ENCODE measurements at regions not wholly inside any gene's neighbourhood (a gene's known extent, or its start where the extent isn't known, plus 50 kb on each side); places are given as distances from the start of the nearest gene placed in this dataset.

GRCh38 chr14:58944968-58945356 lies 243.5 kb upstream of the DAAM1 start:
- intact Hi-C loops (cut with micrococcal nuclease), result no loop called here
- H3K4me1 Mint-ChIP-seq, result no peaks in the 10 kb centered on the region
- Histone ChIP-seq H3K27me3 (ENCODE audit: control insufficient read depth in 2 of 2, insufficient read depth in 2 of 2, low read length in 2 of 2) (no peaks in the 10 kb centered on the region), H3K4me2 (replicated peaks; ENCODE audit: extremely low read depth, low read length, poor library complexity, severe bottlenecking) (no peak overlapping the region), H3K4me1 (ENCODE audit: control insufficient read depth in 1 of 2, insufficient read depth in 2 of 2, low read length in 2 of 2) (no peaks in the 10 kb centered on the region), H3K4me3 (replicated peaks in 1 of 3; ENCODE audit: low read depth in 2 of 3, low read length in 3 of 3) (no peak overlapping the region), H3K9ac (ENCODE audit: insufficient read depth, low read length, poor library complexity, severe bottlenecking) (no peak overlapping the region), H3K27ac (ENCODE audit: low read depth in 1 of 2, low read length in 2 of 2) (no peak overlapping the region), H2AFZ (ENCODE audit: insufficient read depth, low read depth, low read length, poor library complexity, severe bottlenecking) (no peak overlapping the region), H3K36me3 (replicated peaks in 1 of 2; ENCODE audit: control insufficient read depth in 1 of 2, insufficient read depth in 2 of 2, low read length in 2 of 2) (no peaks in the 10 kb centered on the region), H3K79me2 (ENCODE audit: insufficient read depth, low read length) (no peaks in the 10 kb centered on the region), H3K9me3 (replicated peaks in 1 of 2; ENCODE audit: control insufficient read depth in 1 of 2, insufficient read depth in 1 of 2, low read length in 2 of 2) (no peaks in the 10 kb centered on the region), H4K20me1 (ENCODE audit: insufficient read depth, low read length) (no peaks in the 10 kb centered on the region)
- no peak overlapping the region for H3K4me3 Mint-ChIP-seq
- no CpG with 5 or more reads among the region's 2 CpGs for WGBS (ENCODE audit: insufficient coverage)
- no peak for DNase-seq
- peaks cover 0 to 4% (median 0%) of the 10 kb centered on the region in 3 donors for H3K27me3 Mint-ChIP-seq (ENCODE audit: low read depth in 3 of 3)
- H3K9me3 Mint-ChIP-seq, result peaks cover 0 to 2% (median 0%) of the 10 kb centered on the region in 7 donors
- no peak for TF ChIP-seq CTCF (IDR thresholded peaks at IDR 0.05)
- H3K36me3 Mint-ChIP-seq, result no peaks in the 10 kb centered on the region
- H3K27ac Mint-ChIP-seq, result no peak overlapping the region

GRCh38 chr14:58946431-58946830 lies 242.0 kb upstream of the DAAM1 start:
- Histone ChIP-seq H2AFZ (ENCODE audit: insufficient read depth, low read depth, low read length, poor library complexity, severe bottlenecking) (no peak overlapping the region), H4K20me1 (ENCODE audit: insufficient read depth, low read length) (no peaks in the 10 kb centered on the region), H3K27me3 (ENCODE audit: control insufficient read depth in 2 of 2, insufficient read depth in 2 of 2, low read length in 2 of 2) (no peaks in the 10 kb centered on the region), H3K79me2 (ENCODE audit: insufficient read depth, low read length) (no peaks in the 10 kb centered on the region), H3K27ac (ENCODE audit: low read depth in 1 of 2, low read length in 2 of 2) (no peak overlapping the region), H3K36me3 (replicated peaks in 1 of 2; ENCODE audit: control insufficient read depth in 1 of 2, insufficient read depth in 2 of 2, low read length in 2 of 2) (no peaks in the 10 kb centered on the region), H3K4me2 (replicated peaks; ENCODE audit: extremely low read depth, low read length, poor library complexity, severe bottlenecking) (no peak overlapping the region), H3K9ac (ENCODE audit: insufficient read depth, low read length, poor library complexity, severe bottlenecking) (no peak overlapping the region), H3K9me3 (replicated peaks in 1 of 2; ENCODE audit: control insufficient read depth in 1 of 2, insufficient read depth in 1 of 2, low read length in 2 of 2) (no peaks in the 10 kb centered on the region), H3K4me1 (ENCODE audit: control insufficient read depth in 1 of 2, insufficient read depth in 2 of 2, low read length in 2 of 2) (no peaks in the 10 kb centered on the region), H3K4me3 (replicated peaks in 1 of 3; ENCODE audit: low read depth in 2 of 3, low read length in 3 of 3) (no peak overlapping the region)
- no peak overlapping the region for H3K4me3 Mint-ChIP-seq
- WGBS (ENCODE audit: insufficient coverage), result 100% methylated on average over 1 of the region's 1 CpG
- no peak for DNase-seq
- peaks cover 0 to 6% (median 0%) of the 10 kb centered on the region in 7 donors for H3K9me3 Mint-ChIP-seq
- intact Hi-C loops (cut with micrococcal nuclease), result no loop called here
- no peaks in the 10 kb centered on the region for H3K4me1 Mint-ChIP-seq
- H3K27ac Mint-ChIP-seq, result no peak overlapping the region
- peaks cover 0 to under 1% (median 0%) of the 10 kb centered on the region in 3 donors for H3K27me3 Mint-ChIP-seq (ENCODE audit: low read depth in 3 of 3)
- no peak for TF ChIP-seq CTCF (IDR thresholded peaks at IDR 0.05)
- no peaks in the 10 kb centered on the region for H3K36me3 Mint-ChIP-seq

Measured in CD14-positive monocyte (primary cell).